ENCODE measurements at regions not wholly inside any gene's neighbourhood (a gene's known extent, or its start where the extent isn't known, plus 50 kb on each side); places are given as distances from the start of the nearest gene placed in this dataset.

GRCh38 chr3:154482507-154482906, 52.5 kb upstream of the GPR149 start:
- Histone ChIP-seq H3K9me3 (peaks cover 0 to 5% (median 0%) of the 10 kb centered on the region in 12 donors), H3K36me3 (no peaks in the 10 kb centered on the region), H3K27me3 (peaks cover 0 to 11% (median 0%) of the 10 kb centered on the region in 9 donors), H3K4me1 (no peaks in the 10 kb centered on the region), H3K27ac (no peak overlapping the region), H3K4me3 (no peak overlapping the region)
- 67 to 80% (median 73%) methylated on average over 3 of the region's 3 CpGs for WGBS, 4 donors
- DNase-seq (no peak), ATAC-seq (no peak)
- TF ChIP-seq CTCF (IDR thresholded peaks at IDR 0.05) (no peak), POLR2A (IDR thresholded peaks at IDR 0.05) (no peak)
- intact Hi-C loops (cut with DNase I), result no loop called here

- ATAC-seq (no peak), DNase-seq (no peak)
- Histone ChIP-seq H3K27ac (no peak overlapping the region), H3K4me1 (no peaks in the 10 kb centered on the region), H3K27me3 (no peaks in the 10 kb centered on the region), H3K4me3 (no peak overlapping the region), H3K36me3 (no peaks in the 10 kb centered on the region), H3K9me3 (peaks cover 0 to 5% (median 0%) of the 10 kb centered on the region in 12 donors)
- WGBS, 4 donors, result 88 to 95% (median 91%) methylated on average over 4 of the region's 4 CpGs
- intact Hi-C loops (cut with DNase I), result no loop called here
- TF ChIP-seq CTCF (IDR thresholded peaks at IDR 0.05), result no peak
These were observed 50.0 kb upstream of the GPR149 start for GRCh38 chr3:154480033-154480432.
